ENCODE measurements at regions not wholly inside any gene's neighbourhood (a gene's known extent, or its start where the extent isn't known, plus 50 kb on each side); places are given as distances from the start of the nearest gene placed in this dataset.

DNA sequence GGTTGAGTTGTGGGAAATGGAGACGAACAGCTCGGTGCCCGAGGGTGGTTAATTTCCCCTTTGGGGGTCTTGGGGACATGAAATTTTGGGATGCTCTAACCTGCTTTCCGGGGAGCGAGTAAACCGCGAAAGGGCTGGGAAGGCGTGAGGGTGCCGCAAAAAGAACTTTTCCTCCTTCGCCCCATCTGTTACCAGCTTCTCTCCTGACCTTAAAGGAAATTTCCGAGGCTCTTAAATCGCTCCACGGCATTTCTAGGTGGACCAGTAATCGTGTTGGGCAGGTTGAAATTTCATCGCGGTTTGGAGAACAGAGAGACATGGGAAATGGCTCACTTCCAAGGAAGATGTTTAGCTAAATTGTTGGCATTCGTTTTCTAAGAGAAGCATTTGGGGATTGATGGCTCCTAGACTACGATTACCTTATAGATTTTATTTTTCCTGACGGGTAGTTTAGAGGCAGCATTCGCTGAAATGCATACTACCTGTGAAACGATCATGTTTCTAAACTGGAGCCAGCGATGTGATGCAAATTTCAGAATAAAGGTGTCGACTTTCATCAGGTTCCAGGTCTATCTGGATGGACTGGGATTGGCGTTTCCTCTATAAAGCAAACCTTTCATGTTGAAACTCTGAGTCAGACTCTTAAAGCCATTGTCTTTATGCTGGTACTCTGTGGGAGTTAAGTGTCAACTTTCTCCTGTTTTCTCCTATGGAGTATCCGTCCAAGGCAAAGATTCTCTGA, 414.5 kb downstream of the PCNX1 start:
- H3K27me3 Mint-ChIP-seq (ENCODE audit: low read depth) = no peaks in the 10 kb centered on the region
- no peaks in the 10 kb centered on the region for H3K36me3 Mint-ChIP-seq (ENCODE audit: low read depth)
- H3K9me3 Mint-ChIP-seq (ENCODE audit: low read depth) = no peaks in the 10 kb centered on the region
- peak overlapping the region; percentile 91 for H3K27ac Mint-ChIP-seq (ENCODE audit: unreplicated experiment)
- peaks cover 49% of the 10 kb centered on the region for H3K4me1 Mint-ChIP-seq (ENCODE audit: low read depth)
- TF ChIP-seq, protein P1, sequence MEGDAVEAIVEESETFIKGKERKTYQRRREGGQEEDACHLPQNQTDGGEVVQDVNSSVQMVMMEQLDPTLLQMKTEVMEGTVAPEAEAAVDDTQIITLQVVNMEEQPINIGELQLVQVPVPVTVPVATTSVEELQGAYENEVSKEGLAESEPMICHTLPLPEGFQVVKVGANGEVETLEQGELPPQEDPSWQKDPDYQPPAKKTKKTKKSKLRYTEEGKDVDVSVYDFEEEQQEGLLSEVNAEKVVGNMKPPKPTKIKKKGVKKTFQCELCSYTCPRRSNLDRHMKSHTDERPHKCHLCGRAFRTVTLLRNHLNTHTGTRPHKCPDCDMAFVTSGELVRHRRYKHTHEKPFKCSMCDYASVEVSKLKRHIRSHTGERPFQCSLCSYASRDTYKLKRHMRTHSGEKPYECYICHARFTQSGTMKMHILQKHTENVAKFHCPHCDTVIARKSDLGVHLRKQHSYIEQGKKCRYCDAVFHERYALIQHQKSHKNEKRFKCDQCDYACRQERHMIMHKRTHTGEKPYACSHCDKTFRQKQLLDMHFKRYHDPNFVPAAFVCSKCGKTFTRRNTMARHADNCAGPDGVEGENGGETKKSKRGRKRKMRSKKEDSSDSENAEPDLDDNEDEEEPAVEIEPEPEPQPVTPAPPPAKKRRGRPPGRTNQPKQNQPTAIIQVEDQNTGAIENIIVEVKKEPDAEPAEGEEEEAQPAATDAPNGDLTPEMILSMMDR (IDR thresholded peaks at IDR 0.05) = no peak
- peak overlapping the region; percentile 95 for H3K4me3 Mint-ChIP-seq (ENCODE audit: unreplicated experiment)
- DNase-seq (ENCODE audit: low spot score) = no peak

DNA sequence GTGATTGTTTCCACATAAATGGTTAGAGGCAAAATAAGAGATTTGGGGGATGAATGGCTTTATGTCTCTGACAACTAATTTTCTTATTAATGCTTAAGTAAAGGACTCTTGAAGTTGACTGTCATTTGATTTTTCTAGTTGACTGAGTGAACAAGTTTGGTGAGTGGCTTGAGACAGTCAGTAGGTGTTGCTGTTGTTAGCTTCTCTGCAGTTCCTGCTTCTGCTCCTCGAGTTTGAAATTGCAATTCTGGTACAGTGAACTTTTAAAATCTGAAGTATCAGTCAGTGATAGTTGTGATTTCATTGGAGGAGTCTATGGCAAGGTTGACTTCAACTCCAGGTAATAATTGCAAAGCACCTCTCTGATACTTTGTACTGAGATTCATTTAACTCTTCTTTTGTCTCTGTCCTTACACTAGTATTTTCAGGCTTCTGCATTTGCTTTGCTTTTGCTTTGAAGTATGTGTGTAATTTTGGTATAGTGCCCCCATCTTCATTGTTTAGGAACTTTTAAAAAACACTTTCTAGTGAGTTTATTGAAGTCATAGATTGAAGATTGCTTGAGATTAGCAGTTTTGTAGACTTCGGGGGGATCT, 415.5 kb downstream of the PCNX1 start:
- H3K4me1 Mint-ChIP-seq (ENCODE audit: low read depth) = peaks cover 53% of the 10 kb centered on the region
- H3K9me3 Mint-ChIP-seq (ENCODE audit: low read depth) = no peaks in the 10 kb centered on the region
- no peaks in the 10 kb centered on the region for H3K27me3 Mint-ChIP-seq (ENCODE audit: low read depth)
- no peaks in the 10 kb centered on the region for H3K36me3 Mint-ChIP-seq (ENCODE audit: low read depth)
- H3K27ac Mint-ChIP-seq (ENCODE audit: unreplicated experiment) = peak overlapping the region; percentile 91
- no peak for DNase-seq (ENCODE audit: low spot score)
- TF ChIP-seq, protein P1 (IDR thresholded peaks at IDR 0.05) = peak; percentile 92
- H3K4me3 Mint-ChIP-seq (ENCODE audit: unreplicated experiment) = peak overlapping the region; percentile 95

DNA sequence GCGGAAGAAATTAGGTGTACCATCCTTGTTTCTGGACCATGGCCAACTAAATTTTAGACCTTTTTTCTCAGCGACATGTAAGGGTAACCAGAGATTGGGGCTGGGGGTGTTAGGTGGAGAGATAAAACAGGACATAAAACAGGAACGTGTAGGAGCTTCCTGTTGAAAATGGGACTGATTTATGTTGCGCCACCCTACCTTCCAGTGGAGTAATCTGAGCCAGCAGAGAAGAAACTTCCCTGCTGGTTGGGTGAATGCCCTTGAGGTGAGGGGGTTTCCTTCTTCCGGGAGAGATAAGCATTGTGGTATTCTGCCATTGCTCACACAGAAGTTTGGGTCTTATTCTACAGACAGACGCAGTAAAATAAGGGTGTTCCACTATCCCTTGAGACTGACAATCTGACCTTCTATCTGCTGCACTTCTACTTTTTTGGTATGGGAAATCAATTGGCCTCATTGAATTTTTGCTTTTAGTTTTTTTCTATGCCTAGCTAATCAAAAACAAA, 417.6 kb downstream of the PCNX1 start:
- Mint-ChIP-seq H3K4me1 (ENCODE audit: low read depth) (peaks cover 59% of the 10 kb centered on the region), H3K9me3 (ENCODE audit: low read depth) (peaks cover 3% of the 10 kb centered on the region), H3K4me3 (ENCODE audit: unreplicated experiment) (peak overlapping the region; percentile 24), H3K27me3 (ENCODE audit: low read depth) (no peaks in the 10 kb centered on the region), H3K36me3 (ENCODE audit: low read depth) (peaks cover 2% of the 10 kb centered on the region), H3K27ac (ENCODE audit: unreplicated experiment) (peak overlapping the region; percentile 45)
- TF ChIP-seq, protein P1 (IDR thresholded peaks at IDR 0.05) = no peak
- no peak for DNase-seq (ENCODE audit: low spot score)

DNA sequence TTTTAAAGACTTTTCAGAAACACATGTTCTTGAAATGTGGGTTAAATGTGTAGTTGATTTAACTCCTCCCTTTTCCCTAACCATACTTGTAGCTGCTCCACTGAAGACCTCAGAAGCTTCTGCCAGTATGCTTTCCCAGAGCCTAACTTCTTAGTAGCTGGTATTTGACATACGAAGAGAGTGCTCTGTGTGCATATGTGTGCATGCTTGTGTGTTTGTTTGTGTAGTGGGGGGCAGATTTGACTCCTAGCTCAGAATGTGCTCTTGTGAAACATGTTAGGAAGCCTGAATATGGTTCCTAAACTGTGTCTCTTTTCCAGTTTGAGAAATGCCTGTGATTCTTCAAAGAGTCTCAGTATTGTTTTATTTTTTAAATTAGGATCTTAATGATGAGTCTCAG, 420.4 kb downstream of the PCNX1 start:
- H3K27ac Mint-ChIP-seq (ENCODE audit: unreplicated experiment) = no peak overlapping the region
- H3K9me3 Mint-ChIP-seq (ENCODE audit: low read depth) = peaks cover 3% of the 10 kb centered on the region
- peaks cover 6% of the 10 kb centered on the region for H3K36me3 Mint-ChIP-seq (ENCODE audit: low read depth)
- TF ChIP-seq, protein P1 (IDR thresholded peaks at IDR 0.05) = no peak
- H3K4me3 Mint-ChIP-seq (ENCODE audit: unreplicated experiment) = no peak overlapping the region
- no peak for DNase-seq (ENCODE audit: low spot score)
- peaks cover 63% of the 10 kb centered on the region for H3K4me1 Mint-ChIP-seq (ENCODE audit: low read depth)
- H3K27me3 Mint-ChIP-seq (ENCODE audit: low read depth) = no peaks in the 10 kb centered on the region

DNA sequence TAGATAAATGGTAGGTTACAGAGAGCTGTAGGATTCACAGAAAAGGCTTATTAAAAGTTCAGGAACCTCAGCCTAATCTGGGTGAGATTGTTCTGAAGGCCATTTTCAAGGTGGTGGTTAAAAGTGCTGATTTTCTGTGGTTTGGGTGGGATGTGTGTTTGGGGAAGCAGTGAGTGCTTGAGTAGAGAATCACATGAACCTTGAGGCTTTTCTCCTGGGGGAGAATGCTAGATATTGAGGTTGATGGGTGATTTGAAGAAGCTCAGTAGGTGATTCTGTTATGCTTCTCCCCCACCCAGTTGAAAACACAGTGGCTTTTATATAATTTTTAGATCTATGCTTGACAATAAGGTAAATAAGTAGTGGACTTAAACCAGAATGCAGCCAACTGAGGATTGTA, 420.9 kb downstream of the PCNX1 start:
- TF ChIP-seq, protein P1 (IDR thresholded peaks at IDR 0.05) = no peak
- no peak for DNase-seq (ENCODE audit: low spot score)
- no peaks in the 10 kb centered on the region for H3K27me3 Mint-ChIP-seq (ENCODE audit: low read depth)
- H3K4me1 Mint-ChIP-seq (ENCODE audit: low read depth) = peaks cover 58% of the 10 kb centered on the region
- H3K36me3 Mint-ChIP-seq (ENCODE audit: low read depth) = peaks cover 6% of the 10 kb centered on the region
- H3K9me3 Mint-ChIP-seq (ENCODE audit: low read depth) = peaks cover 3% of the 10 kb centered on the region
- no peak overlapping the region for H3K4me3 Mint-ChIP-seq (ENCODE audit: unreplicated experiment)
- peak overlapping the region; percentile 41 for H3K27ac Mint-ChIP-seq (ENCODE audit: unreplicated experiment)
